Left lung (tissue), 4 donors: ENCODE measurements at regions not wholly inside any gene's neighbourhood (a gene's known extent, or its start where the extent isn't known, plus 50 kb on each side); places are given as distances from the start of the nearest gene placed in this dataset.

ENCODE experiments used
- ATAC-seq: fragments of 200-7000 bp; cut with Tn5 transposase; one replicate; pipeline ENCODE4 v1.9.1; 2020; ENCODE audit warnings: moderate library complexity
- DNase-seq, 4 donors: peaks; one replicate each; pipeline ENCODE4 v3.0.0-alpha.2; 2013 to 2020
- H3K27ac ChIP-seq, 2 donors: fragments of 200-600 bp; sonication (generic) in 1 of 2; one replicate each; pipeline versions ENCODE4 v1.5.0 to v1.8.0; 2020 to 2021
- H3K27me3 ChIP-seq, 2 donors: fragments of 200-600 bp; sonication (generic) in 1 of 2; one replicate each; pipeline versions ENCODE4 v1.5.0 to v1.8.0; 2020 to 2021
- H3K36me3 ChIP-seq, 2 donors: fragments of 200-600 bp; sonication (generic) in 1 of 2; one replicate each; pipeline versions ENCODE4 v1.5.0 to v1.8.0; 2020 to 2021
- H3K4me1 ChIP-seq, 2 donors: fragments of 200-600 bp; one replicate each; pipeline ENCODE4 v1.8.0; 2021
- H3K4me3 ChIP-seq, 2 donors: fragments of 200-600 bp; sonication (generic) in 1 of 2; one replicate each; pipeline versions ENCODE4 v1.5.0 to v1.8.0; 2020 to 2021; ENCODE audit warnings: mild to moderate bottlenecking in 1 of 2
- H3K9me3 ChIP-seq, 2 donors: fragments of 200-600 bp; sonication (generic) in 1 of 2; one replicate each; pipeline versions ENCODE4 v1.5.0 to v1.8.0; 2020 to 2021
- intact Hi-C, 2 donors: fragments of 100-400 bp; cut with DNase I; formaldehyde crosslinking; loops; one replicate each; pipeline versions ENCODE4 v1.11.2 to v1.14.2; 2022
- TF ChIP-seq, protein P1 (sequence below), 2 donors: fragments of 200-600 bp; sonication (generic) in 1 of 2; IDR thresholded peaks; one replicate each; pipeline versions ENCODE4 v1.5.0 to v1.8.0; 2021; ENCODE audit warnings: antibody characterized with exemption in 2 of 2
- donor health status: DM: no; HTN: yes; CAD: no.
- donor health status: DM: no; HTN: no; CAD: no.

DNA sequence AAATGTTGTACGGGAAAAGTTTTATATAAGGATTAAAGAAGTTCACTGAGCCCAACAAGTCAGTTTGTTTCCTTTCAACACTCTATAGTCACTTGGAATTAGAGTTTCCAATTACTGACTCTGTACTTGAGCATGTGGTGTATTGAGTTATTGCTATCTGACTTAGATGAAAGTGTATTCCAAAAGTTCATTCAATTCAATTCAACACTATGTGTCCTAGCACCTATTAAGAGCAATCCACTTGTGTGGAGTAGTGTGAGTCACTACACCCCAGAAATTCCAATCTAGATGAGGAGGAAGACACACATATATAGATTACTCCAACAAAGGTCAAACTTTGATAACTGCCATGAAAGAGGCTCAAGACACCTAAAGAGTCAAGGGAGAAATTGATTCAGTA, 98.2 kb upstream of the SLCO6A1 start:
- peak; percentile 49 for ATAC-seq
- Histone ChIP-seq H3K4me3 (no peak overlapping the region), H3K4me1 (no peaks in the 10 kb centered on the region), H3K9me3 (no peaks in the 10 kb centered on the region), H3K27ac (no peak overlapping the region), H3K36me3 (no peaks in the 10 kb centered on the region), H3K27me3 (no peaks in the 10 kb centered on the region)
- TF ChIP-seq, protein P1, sequence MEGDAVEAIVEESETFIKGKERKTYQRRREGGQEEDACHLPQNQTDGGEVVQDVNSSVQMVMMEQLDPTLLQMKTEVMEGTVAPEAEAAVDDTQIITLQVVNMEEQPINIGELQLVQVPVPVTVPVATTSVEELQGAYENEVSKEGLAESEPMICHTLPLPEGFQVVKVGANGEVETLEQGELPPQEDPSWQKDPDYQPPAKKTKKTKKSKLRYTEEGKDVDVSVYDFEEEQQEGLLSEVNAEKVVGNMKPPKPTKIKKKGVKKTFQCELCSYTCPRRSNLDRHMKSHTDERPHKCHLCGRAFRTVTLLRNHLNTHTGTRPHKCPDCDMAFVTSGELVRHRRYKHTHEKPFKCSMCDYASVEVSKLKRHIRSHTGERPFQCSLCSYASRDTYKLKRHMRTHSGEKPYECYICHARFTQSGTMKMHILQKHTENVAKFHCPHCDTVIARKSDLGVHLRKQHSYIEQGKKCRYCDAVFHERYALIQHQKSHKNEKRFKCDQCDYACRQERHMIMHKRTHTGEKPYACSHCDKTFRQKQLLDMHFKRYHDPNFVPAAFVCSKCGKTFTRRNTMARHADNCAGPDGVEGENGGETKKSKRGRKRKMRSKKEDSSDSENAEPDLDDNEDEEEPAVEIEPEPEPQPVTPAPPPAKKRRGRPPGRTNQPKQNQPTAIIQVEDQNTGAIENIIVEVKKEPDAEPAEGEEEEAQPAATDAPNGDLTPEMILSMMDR (IDR thresholded peaks at IDR 0.05), result no peak
- intact Hi-C loops, result no loop called here
- no peak for DNase-seq

DNA sequence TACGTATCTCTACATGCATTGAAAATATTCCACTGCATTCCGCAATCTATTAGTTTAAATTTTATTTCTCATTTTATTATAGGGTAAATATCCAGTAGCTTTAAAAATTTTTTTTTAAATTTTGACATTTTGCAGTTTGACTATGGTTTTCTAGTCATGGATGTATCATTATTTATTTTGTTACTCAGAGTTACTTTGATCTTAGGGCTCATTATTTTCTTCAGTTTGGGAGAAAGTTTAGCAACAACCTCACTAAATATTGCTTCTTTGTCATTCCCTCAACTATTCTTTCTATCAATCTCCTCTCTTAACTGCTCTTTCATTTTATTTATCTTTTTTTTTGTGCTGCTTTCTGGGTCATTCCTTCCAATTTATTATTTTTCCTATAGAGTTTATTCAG, 100.5 kb upstream of the SLCO6A1 start:
- DNase-seq (no peak), ATAC-seq (no peak)
- TF ChIP-seq, protein P1 (IDR thresholded peaks at IDR 0.05), result no peak
- intact Hi-C loops, result no loop called here
- Histone ChIP-seq H3K27me3 (no peaks in the 10 kb centered on the region), H3K4me1 (no peaks in the 10 kb centered on the region), H3K9me3 (no peaks in the 10 kb centered on the region), H3K4me3 (no peak overlapping the region), H3K27ac (no peak overlapping the region), H3K36me3 (no peaks in the 10 kb centered on the region)

DNA sequence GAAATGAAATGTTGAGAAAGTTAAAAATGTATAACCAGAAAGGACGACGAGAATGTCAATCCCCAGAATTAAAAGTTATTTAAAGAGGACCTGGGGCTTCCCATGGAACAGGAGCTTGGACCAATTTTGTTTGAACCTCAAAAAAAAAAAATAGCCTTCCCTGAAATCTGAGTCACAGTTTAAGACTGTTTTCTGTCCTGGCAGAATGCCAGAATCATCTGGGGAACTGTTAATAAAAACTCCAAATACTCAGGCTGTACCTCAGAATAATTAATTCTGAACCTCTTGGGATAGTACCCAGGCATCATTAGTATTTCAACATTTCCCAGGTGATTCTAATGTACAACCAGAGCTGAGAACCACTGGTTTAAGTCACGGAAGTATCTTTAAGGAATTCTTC, 102.2 kb upstream of the SLCO6A1 start:
- no peaks in the 10 kb centered on the region for H3K4me1 ChIP-seq
- no peak overlapping the region for H3K4me3 ChIP-seq
- H3K9me3 ChIP-seq, result no peaks in the 10 kb centered on the region
- H3K27ac ChIP-seq, result no peak overlapping the region
- DNase-seq, result no peak
- no peaks in the 10 kb centered on the region for H3K27me3 ChIP-seq
- intact Hi-C loops, result no loop called here
- TF ChIP-seq, protein P1 (IDR thresholded peaks at IDR 0.05), result no peak
- H3K36me3 ChIP-seq, result no peaks in the 10 kb centered on the region
- ATAC-seq, result no peak

DNA sequence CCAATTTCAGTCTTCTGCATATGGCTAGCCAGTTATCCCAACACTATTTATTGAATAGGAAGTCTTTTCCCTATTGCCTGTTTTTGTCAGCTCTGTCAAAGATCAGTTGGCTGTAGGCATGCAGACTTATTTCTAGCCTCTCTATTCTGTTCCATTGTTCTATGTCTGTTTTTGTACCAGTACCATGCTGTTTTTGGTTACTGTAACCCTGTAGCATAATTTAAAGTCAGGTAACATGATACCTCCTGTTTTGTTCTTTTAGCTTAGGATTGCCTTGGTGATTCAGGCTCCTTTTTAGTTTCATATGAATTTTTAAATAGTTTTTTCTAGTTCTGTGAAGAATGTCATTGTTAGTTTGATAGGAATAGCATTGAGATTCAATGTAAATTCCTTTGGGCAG, 104.9 kb upstream of the SLCO6A1 start:
- DNase-seq (no peak), ATAC-seq (no peak)
- Histone ChIP-seq H3K27me3 (no peaks in the 10 kb centered on the region), H3K4me1 (no peaks in the 10 kb centered on the region), H3K9me3 (no peaks in the 10 kb centered on the region), H3K4me3 (no peak overlapping the region), H3K27ac (no peak overlapping the region), H3K36me3 (no peaks in the 10 kb centered on the region)
- intact Hi-C loops, result no loop called here
- TF ChIP-seq, protein P1 (IDR thresholded peaks at IDR 0.05), result no peak

DNA sequence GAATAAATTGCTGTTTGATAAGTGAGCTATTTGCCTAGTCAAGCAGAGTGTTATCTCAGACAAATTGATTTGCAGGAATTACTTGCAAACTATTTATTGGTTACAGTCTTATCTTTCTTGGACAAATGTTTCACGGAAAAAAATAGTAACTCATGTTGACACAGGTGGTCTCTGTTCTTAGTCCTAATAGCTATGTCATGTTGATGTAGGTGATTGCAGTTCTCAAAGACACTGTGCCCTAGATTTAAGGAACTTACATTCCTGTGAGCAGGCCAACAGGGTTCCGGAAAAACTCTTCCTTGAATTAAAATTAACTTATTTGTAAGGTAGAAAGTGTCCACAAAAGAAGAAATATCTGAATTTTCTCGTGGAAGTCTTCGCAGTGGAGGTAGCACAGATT, 109.6 kb upstream of the SLCO6A1 start:
- no peaks in the 10 kb centered on the region for H3K9me3 ChIP-seq
- no peaks in the 10 kb centered on the region for H3K4me1 ChIP-seq
- no peaks in the 10 kb centered on the region for H3K36me3 ChIP-seq
- ATAC-seq (no peak), DNase-seq (no peak)
- intact Hi-C loops, result no loop called here
- H3K4me3 ChIP-seq, result no peak overlapping the region
- no peak overlapping the region for H3K27ac ChIP-seq
- TF ChIP-seq, protein P1 (IDR thresholded peaks at IDR 0.05), result no peak
- no peaks in the 10 kb centered on the region for H3K27me3 ChIP-seq
